ENCODE measurements at regions not wholly inside any gene's neighbourhood (a gene's known extent, or its start where the extent isn't known, plus 50 kb on each side); places are given as distances from the start of the nearest gene placed in this dataset.
"Not testable (repeated sequence)": the region's sequence is repeated elsewhere in the genome, so short reads cannot be mapped to it uniquely, and the experiment has no call there.

- no peak overlapping the region for H3K27ac Mint-ChIP-seq
- H3K4me3 Mint-ChIP-seq = no peak overlapping the region
- ATAC-seq (replicated peaks in 1 of 2) (no peak), DNase-seq (no peak)
- peaks cover 7% of the 10 kb centered on the region for H3K27me3 Mint-ChIP-seq (ENCODE audit: low read depth)
- H3K4me1 Mint-ChIP-seq (ENCODE audit: low read depth) = no peaks in the 10 kb centered on the region
- H3K36me3 Mint-ChIP-seq (ENCODE audit: insufficient read depth in 2 of 2) = no peaks in the 10 kb centered on the region
- peaks cover 3 to 6% of the 10 kb centered on the region in 2 donors for H3K9me3 Mint-ChIP-seq
Measured at GRCh38 chr5:169394371-169394770, 93.4 kb upstream of the SLIT3 start.

DNA sequence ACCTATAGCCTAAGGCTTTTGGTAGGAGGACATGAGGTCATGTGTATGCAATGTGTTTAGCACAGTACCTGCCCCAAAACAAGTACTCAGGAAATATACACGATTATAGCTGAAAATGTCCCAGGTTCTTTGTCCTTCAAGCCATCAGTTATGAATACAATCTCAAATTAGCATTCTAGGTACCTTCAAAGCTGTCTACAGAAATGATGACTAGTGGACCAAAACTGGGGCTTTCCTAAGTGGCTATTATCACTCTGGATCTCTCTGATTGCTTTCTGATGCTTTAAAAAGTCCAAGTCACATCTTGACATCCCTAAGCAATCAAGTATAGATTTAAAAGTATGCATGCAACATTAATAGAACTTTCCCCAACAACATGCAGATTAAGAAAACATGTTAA is 93.0 kb upstream of the SLIT3 start:
- Mint-ChIP-seq H3K9me3 (peaks cover 3 to 6% of the 10 kb centered on the region in 2 donors), H3K36me3 (ENCODE audit: insufficient read depth in 2 of 2) (no peaks in the 10 kb centered on the region), H3K27me3 (ENCODE audit: low read depth) (peaks cover 7% of the 10 kb centered on the region), H3K27ac (no peak overlapping the region), H3K4me3 (no peak overlapping the region), H3K4me1 (ENCODE audit: low read depth) (no peaks in the 10 kb centered on the region)
- no peak for ATAC-seq (replicated peaks in 1 of 2)
- no peak for DNase-seq

DNA sequence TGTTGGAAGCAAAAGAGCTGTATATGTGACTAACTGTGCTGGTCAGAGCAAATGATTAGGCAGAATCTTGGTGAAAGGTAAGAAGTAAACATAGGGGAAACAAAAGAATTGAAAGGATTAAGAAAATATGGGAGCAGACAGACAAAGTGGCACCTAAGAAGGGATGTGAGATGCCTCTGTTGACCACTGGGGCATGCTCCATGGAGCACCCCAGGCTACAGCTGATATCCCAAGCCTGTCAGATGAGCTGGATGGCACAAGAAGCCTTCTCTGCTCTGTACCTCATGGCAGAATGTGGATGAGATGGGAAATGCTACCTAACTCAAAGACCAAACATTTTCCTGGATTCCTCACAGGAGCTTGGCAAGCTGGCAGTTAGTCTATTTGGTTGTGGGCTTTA is 89.3 kb upstream of the SLIT3 start:
- peaks cover 7% of the 10 kb centered on the region for H3K27me3 Mint-ChIP-seq (ENCODE audit: low read depth)
- ATAC-seq (replicated peaks in 1 of 2) (no peak), DNase-seq (no peak)
- H3K4me1 Mint-ChIP-seq (ENCODE audit: low read depth) = no peaks in the 10 kb centered on the region
- H3K27ac Mint-ChIP-seq = no peak overlapping the region
- H3K36me3 Mint-ChIP-seq (ENCODE audit: insufficient read depth in 2 of 2) = no peaks in the 10 kb centered on the region
- H3K9me3 Mint-ChIP-seq = no peaks in the 10 kb centered on the region
- H3K4me3 Mint-ChIP-seq = no peak overlapping the region

DNA sequence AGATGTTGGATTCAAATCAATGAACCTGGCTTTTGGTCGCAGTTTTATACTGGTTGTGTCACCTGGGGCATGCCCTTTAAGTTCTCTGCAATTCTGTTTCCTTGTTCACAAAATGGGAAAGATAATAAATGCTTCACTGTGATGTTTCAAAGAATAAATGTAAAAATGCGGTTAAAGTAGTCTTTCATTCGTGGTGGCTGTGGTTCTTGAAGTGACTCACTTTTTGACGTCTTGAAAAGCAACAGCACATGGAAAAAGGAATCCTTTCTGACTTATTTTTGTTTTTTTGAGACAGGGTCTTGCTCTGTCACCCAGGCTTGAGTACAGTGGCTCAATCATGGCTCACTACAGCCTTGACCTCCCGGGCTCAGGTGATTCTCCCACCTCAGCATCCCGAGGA is 88.4 kb upstream of the SLIT3 start:
- Mint-ChIP-seq H3K9me3 (no peaks in the 10 kb centered on the region), H3K4me1 (ENCODE audit: low read depth) (no peaks in the 10 kb centered on the region), H3K27me3 (ENCODE audit: low read depth) (peaks cover 7% of the 10 kb centered on the region), H3K36me3 (ENCODE audit: insufficient read depth in 2 of 2) (no peaks in the 10 kb centered on the region), H3K27ac (no peak overlapping the region), H3K4me3 (no peak overlapping the region)
- ATAC-seq (replicated peaks in 1 of 2) (no peak), DNase-seq (no peak)

- Mint-ChIP-seq H3K36me3 (ENCODE audit: insufficient read depth in 2 of 2) (no peaks in the 10 kb centered on the region), H3K27me3 (ENCODE audit: low read depth) (no peaks in the 10 kb centered on the region), H3K9me3 (no peaks in the 10 kb centered on the region), H3K4me1 (ENCODE audit: low read depth) (no peaks in the 10 kb centered on the region), H3K4me3 (no peak overlapping the region), H3K27ac (no peak overlapping the region)
- DNase-seq (no peak), ATAC-seq (replicated peaks in 1 of 2) (no peak)
Measured at GRCh38 chr5:169385636-169386035, 84.7 kb upstream of the SLIT3 start.

GRCh38 chr5:169384661-169385060 is 83.7 kb upstream of the SLIT3 start:
- no peak overlapping the region for H3K27ac Mint-ChIP-seq
- no peak overlapping the region for H3K4me3 Mint-ChIP-seq
- no peaks in the 10 kb centered on the region for H3K4me1 Mint-ChIP-seq (ENCODE audit: low read depth)
- ATAC-seq (replicated peaks in 1 of 2) = no peak
- H3K27me3 Mint-ChIP-seq (ENCODE audit: low read depth) = no peaks in the 10 kb centered on the region
- H3K36me3 Mint-ChIP-seq (ENCODE audit: insufficient read depth in 2 of 2) = no peaks in the 10 kb centered on the region
- H3K9me3 Mint-ChIP-seq = no peaks in the 10 kb centered on the region
- no peak for DNase-seq

- H3K27ac Mint-ChIP-seq = no peak overlapping the region
- H3K9me3 Mint-ChIP-seq = peaks cover 2 to 3% of the 10 kb centered on the region in 2 donors
- DNase-seq = no peak
- no peak for ATAC-seq (replicated peaks in 1 of 2)
- no peaks in the 10 kb centered on the region for H3K27me3 Mint-ChIP-seq (ENCODE audit: low read depth)
- H3K4me3 Mint-ChIP-seq = no peak overlapping the region
- H3K4me1 Mint-ChIP-seq (ENCODE audit: low read depth) = no peaks in the 10 kb centered on the region
- H3K36me3 Mint-ChIP-seq (ENCODE audit: insufficient read depth in 2 of 2) = no peaks in the 10 kb centered on the region
Measured at GRCh38 chr5:169374761-169375160, 73.8 kb upstream of the SLIT3 start.

DNA sequence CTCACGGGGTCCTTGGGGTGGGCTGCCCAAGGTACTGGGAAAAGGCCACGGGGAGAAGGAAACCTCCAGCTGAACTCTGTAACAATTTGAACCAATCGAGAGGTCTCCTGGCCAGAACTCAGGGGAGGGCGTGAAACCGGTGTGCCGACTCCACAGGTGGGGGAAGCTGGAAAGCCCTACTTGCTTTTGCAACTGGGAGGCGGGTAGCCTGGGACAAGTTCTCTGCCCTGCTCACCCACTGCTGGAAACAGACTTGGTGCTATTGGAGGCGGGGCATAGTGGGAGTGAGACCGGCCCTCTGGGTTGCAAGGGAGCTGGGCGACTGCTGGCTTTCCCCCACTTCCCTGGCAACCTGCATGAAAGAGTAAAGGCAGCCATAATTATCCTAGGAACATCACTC is 73.2 kb upstream of the SLIT3 start:
- peaks cover 2 to 3% of the 10 kb centered on the region in 2 donors for H3K9me3 Mint-ChIP-seq
- H3K36me3 Mint-ChIP-seq (ENCODE audit: insufficient read depth in 2 of 2) = no peaks in the 10 kb centered on the region
- H3K27me3 Mint-ChIP-seq (ENCODE audit: low read depth) = no peaks in the 10 kb centered on the region
- no peak overlapping the region for H3K4me3 Mint-ChIP-seq
- no peak for DNase-seq
- H3K4me1 Mint-ChIP-seq (ENCODE audit: low read depth) = no peaks in the 10 kb centered on the region
- H3K27ac Mint-ChIP-seq = no peak overlapping the region
- ATAC-seq (replicated peaks in 1 of 2) = no peak

- H3K27me3 Mint-ChIP-seq (ENCODE audit: low read depth); H3K36me3 Mint-ChIP-seq (ENCODE audit: insufficient read depth in 2 of 2); H3K27ac Mint-ChIP-seq; ATAC-seq (replicated peaks in 1 of 2); DNase-seq; H3K9me3 Mint-ChIP-seq; H3K4me3 Mint-ChIP-seq; H3K4me1 Mint-ChIP-seq (ENCODE audit: low read depth): not testable (repeated sequence)
Measured at GRCh38 chr5:169371801-169372200, 70.9 kb upstream of the SLIT3 start.

DNA sequence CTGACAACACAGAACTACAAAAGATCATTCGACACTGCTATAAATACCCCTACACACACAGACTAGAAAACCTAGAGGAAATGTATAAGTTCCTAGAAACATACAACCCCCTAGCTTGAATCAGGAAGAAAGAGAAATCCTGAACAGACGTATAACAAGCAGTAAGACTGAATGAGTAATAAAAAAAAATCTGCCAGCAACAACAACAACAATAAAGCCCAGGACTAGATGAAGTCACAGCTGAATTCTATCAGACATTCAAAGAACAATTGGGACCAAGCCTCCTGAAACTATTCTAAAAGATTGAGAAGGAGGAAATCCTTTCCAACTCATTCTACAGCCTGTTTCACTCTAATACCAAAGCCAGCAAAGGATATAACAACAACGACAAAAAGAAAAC is 68.2 kb upstream of the SLIT3 start:
- no peaks in the 10 kb centered on the region for H3K36me3 Mint-ChIP-seq (ENCODE audit: insufficient read depth in 2 of 2)
- DNase-seq (no peak), ATAC-seq (replicated peaks in 1 of 2) (no peak)
- no peak overlapping the region for H3K27ac Mint-ChIP-seq
- no peaks in the 10 kb centered on the region for H3K27me3 Mint-ChIP-seq (ENCODE audit: low read depth)
- no peaks in the 10 kb centered on the region for H3K4me1 Mint-ChIP-seq (ENCODE audit: low read depth)
- peaks cover 0 to 4% of the 10 kb centered on the region in 2 donors for H3K9me3 Mint-ChIP-seq
- H3K4me3 Mint-ChIP-seq = no peak overlapping the region

- no peaks in the 10 kb centered on the region for H3K36me3 Mint-ChIP-seq (ENCODE audit: insufficient read depth in 2 of 2)
- DNase-seq (no peak), ATAC-seq (replicated peaks in 1 of 2) (no peak)
- H3K27ac Mint-ChIP-seq = no peak overlapping the region
- H3K4me1 Mint-ChIP-seq (ENCODE audit: low read depth) = no peaks in the 10 kb centered on the region
- H3K9me3 Mint-ChIP-seq = peaks cover 0 to 4% of the 10 kb centered on the region in 2 donors
- no peak overlapping the region for H3K4me3 Mint-ChIP-seq
- H3K27me3 Mint-ChIP-seq (ENCODE audit: low read depth) = no peaks in the 10 kb centered on the region
Measured at GRCh38 chr5:169367861-169368260, 66.9 kb upstream of the SLIT3 start.

DNA sequence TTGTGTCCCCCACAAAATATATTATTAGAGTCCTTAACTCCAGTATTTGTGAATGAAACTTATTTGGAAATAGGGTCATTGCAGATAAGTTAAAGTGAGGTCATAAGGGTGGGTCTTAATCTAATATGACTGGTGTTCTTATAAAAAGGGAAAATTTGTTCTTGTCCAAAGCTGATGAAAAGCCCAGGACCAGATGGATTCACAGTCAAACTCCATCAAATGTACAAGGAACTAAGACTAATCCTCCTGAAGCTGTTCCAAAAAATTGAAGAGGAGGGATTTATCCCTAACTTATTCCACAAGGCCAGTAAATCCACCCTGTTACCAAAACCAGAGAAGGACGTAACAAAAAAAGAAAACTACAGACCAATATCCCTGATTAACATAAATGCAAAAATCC is 56.4 kb upstream of the SLIT3 start:
- H3K4me1 Mint-ChIP-seq (ENCODE audit: low read depth) = no peaks in the 10 kb centered on the region
- ATAC-seq (replicated peaks in 1 of 2) = no peak
- H3K27me3 Mint-ChIP-seq (ENCODE audit: low read depth) = peaks cover 9% of the 10 kb centered on the region
- H3K36me3 Mint-ChIP-seq (ENCODE audit: insufficient read depth in 2 of 2) = no peaks in the 10 kb centered on the region
- H3K27ac Mint-ChIP-seq = no peak overlapping the region
- no peak for DNase-seq
- no peaks in the 10 kb centered on the region for H3K9me3 Mint-ChIP-seq
- H3K4me3 Mint-ChIP-seq = no peak overlapping the region

GRCh38 chr5:169356811-169357210 is 55.9 kb upstream of the SLIT3 start:
- peaks cover 9% of the 10 kb centered on the region for H3K27me3 Mint-ChIP-seq (ENCODE audit: low read depth)
- H3K9me3 Mint-ChIP-seq = no peaks in the 10 kb centered on the region
- H3K27ac Mint-ChIP-seq = no peak overlapping the region
- H3K36me3 Mint-ChIP-seq (ENCODE audit: insufficient read depth in 2 of 2) = no peaks in the 10 kb centered on the region
- DNase-seq = no peak
- no peaks in the 10 kb centered on the region for H3K4me1 Mint-ChIP-seq (ENCODE audit: low read depth)
- no peak overlapping the region for H3K4me3 Mint-ChIP-seq
- ATAC-seq (replicated peaks in 1 of 2) = no peak

DNA sequence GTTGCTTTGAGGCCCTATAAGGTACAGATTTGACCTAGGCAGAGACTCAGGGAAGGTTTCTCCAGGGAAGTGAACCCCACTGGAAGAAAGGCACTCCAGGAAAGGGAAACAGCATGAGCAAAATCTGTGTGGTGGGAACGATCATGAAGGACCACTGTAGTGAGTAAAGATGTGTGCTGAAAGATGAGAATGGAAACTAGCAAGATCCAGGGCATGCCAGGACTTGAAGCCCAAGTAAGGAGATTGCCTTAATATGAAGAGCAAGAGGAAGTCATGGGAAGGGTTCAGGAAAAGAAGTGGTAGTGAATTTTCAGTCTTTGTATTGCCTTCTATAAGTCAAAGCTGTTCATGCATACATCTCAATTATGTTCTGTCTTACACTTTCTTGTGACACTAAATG is 55.2 kb upstream of the SLIT3 start:
- H3K9me3 Mint-ChIP-seq = no peaks in the 10 kb centered on the region
- ATAC-seq (replicated peaks in 1 of 2) (no peak), DNase-seq (no peak)
- no peaks in the 10 kb centered on the region for H3K4me1 Mint-ChIP-seq (ENCODE audit: low read depth)
- H3K27ac Mint-ChIP-seq = no peak overlapping the region
- no peaks in the 10 kb centered on the region for H3K36me3 Mint-ChIP-seq (ENCODE audit: insufficient read depth in 2 of 2)
- H3K27me3 Mint-ChIP-seq (ENCODE audit: low read depth) = peaks cover 9% of the 10 kb centered on the region
- no peak overlapping the region for H3K4me3 Mint-ChIP-seq

DNA sequence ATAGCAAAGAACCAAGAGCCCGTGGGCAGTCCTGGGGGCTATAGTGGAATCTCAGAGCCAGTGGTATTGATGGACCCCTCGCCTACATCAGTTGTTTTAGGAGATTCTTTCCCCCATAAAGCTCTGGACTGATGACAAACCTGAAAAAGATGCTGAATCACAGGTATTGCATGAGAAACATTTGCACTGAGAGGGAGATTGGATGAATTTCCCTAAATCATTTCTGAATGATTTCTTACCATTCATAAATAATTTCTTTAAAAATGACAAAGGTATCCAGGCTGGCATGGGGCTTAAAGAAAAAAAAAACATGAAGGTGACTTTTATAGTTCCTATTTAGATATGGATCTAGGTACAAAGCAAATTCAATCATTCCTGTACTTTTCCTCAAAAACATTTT is 54.0 kb upstream of the SLIT3 start:
- Mint-ChIP-seq H3K36me3 (ENCODE audit: insufficient read depth in 2 of 2) (no peaks in the 10 kb centered on the region), H3K4me3 (no peak overlapping the region), H3K9me3 (no peaks in the 10 kb centered on the region), H3K27me3 (ENCODE audit: low read depth) (peaks cover 9% of the 10 kb centered on the region), H3K27ac (no peak overlapping the region), H3K4me1 (ENCODE audit: low read depth) (no peaks in the 10 kb centered on the region)
- ATAC-seq (replicated peaks in 1 of 2) = no peak
- DNase-seq = no peak
